NCI-H446 treated with DMSO at 0.1 percent for 48 hours (cell line): ENCODE measurements at regions not wholly inside any gene's neighbourhood (a gene's known extent, or its start where the extent isn't known, plus 50 kb on each side); places are given as distances from the start of the nearest gene placed in this dataset.

Source experiments
- DNase-seq: peaks from one replicate; lab custom pipeline; 2025; lab: John Stamatoyannopoulos, UW

- DNase-seq, result no peak
These were observed 241.0 kb downstream of the RHOU start for GRCh38 chr1:228976316-228976715.

DNA sequence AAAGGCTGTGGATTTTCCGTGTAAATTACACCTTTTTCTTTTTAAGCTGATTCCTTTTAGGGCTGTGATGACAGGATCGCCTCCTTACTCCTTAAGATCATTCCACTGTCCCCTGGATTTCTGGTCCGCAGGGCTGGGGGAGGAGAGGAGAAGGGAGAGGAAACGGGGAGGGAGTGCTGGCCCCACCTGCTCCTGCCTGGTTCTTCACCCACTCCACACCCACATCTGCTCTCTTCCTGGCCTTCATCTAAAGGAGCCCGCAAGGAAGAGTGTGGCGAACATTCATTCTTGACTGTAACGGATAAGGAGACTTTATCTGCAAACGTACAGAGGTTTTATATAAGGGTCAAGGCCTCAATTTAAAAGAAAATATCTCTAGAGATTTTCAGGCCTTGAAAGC lies 242.0 kb downstream of the RHOU start:
- no peak for DNase-seq

DNA sequence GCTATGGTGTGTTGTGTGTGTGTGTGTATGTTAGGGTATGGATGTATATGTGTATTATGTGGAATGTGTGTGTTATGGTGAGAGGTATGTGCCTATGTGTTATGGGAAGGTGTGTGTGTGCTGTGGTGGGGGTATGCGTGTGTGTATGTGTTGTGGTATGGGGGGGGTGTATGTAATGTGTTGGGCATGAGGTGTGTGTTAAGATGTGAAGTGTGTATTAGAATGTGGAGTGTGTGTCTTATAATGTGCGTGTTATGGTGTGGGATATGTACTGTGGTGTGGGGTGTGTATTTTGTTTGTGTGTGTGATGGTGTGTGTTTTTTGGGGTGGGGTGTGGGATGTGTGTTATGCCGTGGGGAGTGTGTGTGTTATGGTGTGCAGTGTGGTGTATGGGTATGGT lies 242.5 kb downstream of the RHOU start:
- no peak for DNase-seq

GRCh38 chr1:228978484-228979324 lies 243.4 kb downstream of the RHOU start:
- peak; percentile 31 for DNase-seq

- DNase-seq, result no peak
These were observed 244.0 kb downstream of the RHOU start for GRCh38 chr1:228979325-228979699.

GRCh38 chr1:228979774-228980173 lies 244.5 kb downstream of the RHOU start:
- DNase-seq, result no peak

GRCh38 chr1:228980232-228980937 lies 245.1 kb downstream of the RHOU start:
- DNase-seq, result no peak

GRCh38 chr1:228982637-228983036 lies 247.4 kb downstream of the RHOU start:
- DNase-seq, result no peak

DNA sequence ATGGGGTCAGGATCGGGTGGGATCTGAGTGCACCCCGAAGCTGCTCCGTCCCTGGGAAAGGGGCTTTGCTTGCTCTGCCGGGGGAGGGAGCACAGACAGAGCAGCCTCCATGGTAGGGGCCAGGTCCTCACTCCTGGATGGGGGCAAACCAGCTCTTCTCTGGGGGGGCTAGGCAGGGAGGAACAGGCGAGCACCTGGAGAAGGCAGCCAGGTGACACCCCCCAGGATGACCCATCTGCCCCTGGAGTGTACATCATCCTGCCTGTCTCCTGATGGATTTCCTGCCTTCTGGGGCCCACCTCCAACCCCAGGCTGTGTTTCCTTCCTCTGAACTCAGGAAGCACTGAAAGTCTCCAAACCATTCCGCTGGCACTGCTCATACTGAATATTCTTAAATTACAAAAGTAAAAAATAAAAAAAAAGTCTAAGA lies 248.0 kb downstream of the RHOU start:
- DNase-seq, result no peak

DNA sequence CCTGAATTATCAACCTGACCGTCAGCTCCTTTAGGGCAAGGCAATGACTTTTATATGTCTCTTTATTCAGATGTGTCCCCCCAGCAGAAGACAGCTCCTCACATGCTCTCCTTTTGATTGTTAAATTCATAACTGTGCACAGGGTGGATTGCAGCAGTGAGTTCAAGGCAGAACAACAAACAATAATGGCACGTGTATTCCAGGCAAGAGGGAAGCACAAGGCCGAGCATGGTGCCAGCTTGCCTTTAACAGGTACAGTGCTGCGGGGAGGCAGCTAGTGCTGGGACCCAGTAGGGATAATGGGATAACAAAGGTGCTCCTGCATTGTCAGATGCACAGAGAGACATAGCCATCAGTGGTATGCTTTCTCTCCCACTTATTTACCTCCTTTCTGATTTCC lies 248.4 kb downstream of the RHOU start:
- DNase-seq, result no peak

DNA sequence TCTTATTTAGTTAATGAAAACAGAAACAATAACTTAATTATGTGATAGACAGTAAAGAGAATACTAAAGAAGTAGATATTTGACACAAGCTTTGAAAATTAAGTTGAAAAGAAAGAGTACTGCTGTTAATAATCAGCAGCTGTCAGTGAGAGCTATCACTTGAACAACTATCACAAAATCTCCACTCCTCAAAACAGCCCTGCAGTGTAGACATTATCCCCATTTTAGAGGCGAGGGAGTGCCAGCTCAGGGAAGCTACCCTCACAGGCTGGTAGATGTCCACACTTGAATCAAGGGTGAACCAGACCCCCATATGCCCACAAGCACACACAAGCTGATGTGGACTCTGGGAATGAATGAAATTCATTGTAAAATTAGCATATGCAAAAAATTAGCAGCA lies 248.8 kb downstream of the RHOU start:
- no peak for DNase-seq

- no peak for DNase-seq
These were observed 249.7 kb downstream of the RHOU start for GRCh38 chr1:228984646-228985631.

- no peak for DNase-seq
These were observed 250.4 kb downstream of the RHOU start for GRCh38 chr1:228985661-228986060.

DNA sequence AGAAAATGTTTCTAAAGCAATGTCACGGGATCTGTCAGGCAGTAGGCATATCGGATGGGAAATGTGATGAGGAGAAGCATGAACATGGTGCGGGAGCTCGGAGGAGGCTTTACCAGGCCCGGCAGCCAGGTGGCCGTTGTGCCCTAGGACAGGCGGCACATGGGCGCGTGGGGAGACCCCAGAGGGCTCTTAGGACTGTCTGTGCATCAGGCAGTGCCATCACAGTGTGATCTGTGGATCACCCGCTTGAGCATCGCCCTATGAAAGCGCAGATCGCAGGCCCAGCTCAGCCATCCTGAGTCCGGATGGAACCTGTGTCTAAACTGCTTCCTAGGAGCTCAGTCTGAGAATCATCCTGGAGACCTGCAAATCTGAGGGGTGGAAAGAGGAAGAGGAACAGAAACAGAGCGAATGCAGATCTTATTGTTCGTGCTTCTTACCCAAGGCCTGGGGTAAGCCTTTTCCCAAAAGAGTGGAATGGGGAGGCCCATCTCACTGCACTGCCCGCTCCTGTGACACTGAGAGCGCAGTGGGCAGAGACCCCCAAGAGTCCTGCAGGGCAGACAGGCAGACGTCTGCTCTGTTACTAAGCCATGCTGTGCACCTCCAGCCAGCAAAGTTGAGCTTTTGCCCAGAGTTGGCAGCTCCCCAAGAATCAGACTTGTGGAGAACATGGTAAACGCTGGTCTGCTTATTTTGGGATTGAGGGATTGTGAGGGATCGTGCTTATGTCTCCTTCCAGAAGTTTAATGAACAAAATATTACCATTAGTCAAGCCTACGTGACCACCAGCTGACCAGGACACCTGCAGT lies 251.0 kb downstream of the RHOU start:
- DNase-seq, result peak; percentile 74

GRCh38 chr1:228987286-228987685 lies 252.0 kb downstream of the RHOU start:
- DNase-seq, result peak; percentile 52

- DNase-seq, result no peak
These were observed 252.6 kb downstream of the RHOU start for GRCh38 chr1:228987736-228988506.

DNA sequence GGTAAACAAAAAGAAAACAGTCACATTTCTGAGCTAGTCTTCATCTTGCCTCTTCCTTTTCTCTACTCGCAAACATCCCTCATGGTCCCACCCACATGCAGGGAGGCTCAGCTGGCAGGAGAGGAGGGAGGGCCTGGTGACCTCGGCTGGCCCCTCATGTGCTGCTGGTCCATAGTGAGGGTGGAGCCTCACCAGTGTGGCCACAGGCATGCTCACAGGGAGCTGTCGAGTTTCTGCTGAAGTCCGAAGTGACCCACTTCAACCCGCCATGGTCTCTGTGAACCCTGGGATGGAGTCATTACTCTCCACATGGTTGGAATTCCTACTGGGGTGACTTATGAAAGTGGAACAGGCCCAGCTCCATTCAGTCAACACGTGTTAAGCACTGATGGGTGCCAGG lies 253.4 kb downstream of the RHOU start:
- no peak for DNase-seq

DNA sequence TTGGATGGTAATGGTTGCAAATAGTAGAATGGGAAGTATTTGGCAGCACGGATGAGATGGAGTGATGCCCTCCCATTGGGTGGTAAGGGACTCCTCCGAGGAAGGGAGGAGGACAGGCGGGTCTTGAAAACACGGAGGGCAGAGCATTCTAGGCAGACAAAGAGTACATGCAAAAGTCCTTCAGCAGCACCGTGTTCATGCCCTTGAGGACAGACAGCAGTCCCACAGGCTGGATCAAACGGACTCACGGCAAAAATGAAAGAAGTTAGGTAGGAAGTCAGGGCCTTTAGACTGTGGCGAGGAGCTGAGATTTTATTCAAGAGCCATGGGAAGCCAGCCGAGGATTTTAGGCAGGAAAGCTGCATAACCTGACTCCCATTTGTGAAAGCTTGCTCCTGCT lies 253.9 kb downstream of the RHOU start:
- no peak for DNase-seq

GRCh38 chr1:228989676-228989991 lies 254.4 kb downstream of the RHOU start:
- DNase-seq, result no peak

GRCh38 chr1:228989992-228990827 lies 254.9 kb downstream of the RHOU start:
- peak; percentile 94 for DNase-seq
